Neuronal stem cell (in vitro differentiated cells): ENCODE measurements at regions not wholly inside any gene's neighbourhood (a gene's known extent, or its start where the extent isn't known, plus 50 kb on each side); places are given as distances from the start of the nearest gene placed in this dataset.

Experiments
- DNase-seq: peaks from one replicate; pipeline ENCODE4 v3.0.0-alpha.2; 2013; ENCODE audit warnings: low spot score
- H2AFZ ChIP-seq: one replicate; pipeline ENCODE4 v1.6.1; 2013; ENCODE audit warnings: mild to moderate bottlenecking, low read length, inconsistent platforms
- H2AK5ac ChIP-seq: 2 replicates; pipeline ENCODE4 v1.6.1; 2013; ENCODE audit warnings: low read depth, mild to moderate bottlenecking, inconsistent platforms, low read length, moderate library complexity, mixed read lengths
- H2BK120ac ChIP-seq: 2 replicates; pipeline ENCODE4 v1.6.1; 2013; ENCODE audit warnings: low read depth, mild to moderate bottlenecking, inconsistent platforms, low read length, moderate library complexity, mixed read lengths
- H2BK12ac ChIP-seq: one replicate; pipeline ENCODE4 v1.6.1; 2013; ENCODE audit warnings: low read length, inconsistent platforms
- H2BK15ac ChIP-seq: 2 replicates; pipeline ENCODE4 v1.6.1; 2013; ENCODE audit warnings: mild to moderate bottlenecking, low read length, inconsistent platforms, mixed read lengths
- H2BK5ac ChIP-seq: one replicate; pipeline ENCODE4 v1.6.1; 2013; ENCODE audit warnings: inconsistent platforms, mild to moderate bottlenecking, low read length, moderate library complexity
- H3K14ac ChIP-seq: one replicate; pipeline ENCODE4 v1.6.1; 2013; ENCODE audit warnings: low read length, inconsistent platforms
- H3K18ac ChIP-seq: 2 replicates; pipeline ENCODE4 v1.6.1; 2013; ENCODE audit warnings: low read length, inconsistent platforms
- H3K23ac ChIP-seq: 2 replicates; pipeline ENCODE4 v1.6.1; 2013; ENCODE audit warnings: low read depth, mild to moderate bottlenecking, mixed read lengths, low read length, inconsistent platforms; ENCODE audit not compliant: poor library complexity
- H3K27ac ChIP-seq: replicated peaks from 3 replicates; pipeline ENCODE4 v1.5.1; 2013; ENCODE audit warnings: low read length, inconsistent platforms
- H3K27me3 ChIP-seq, 3 experiments: 2 replicates each; pipeline ENCODE4 v1.6.1; 2013; ENCODE audit warnings: low read length in 3 of 3, mild to moderate bottlenecking in 2 of 3, inconsistent platforms in 1 of 3, low read depth in 1 of 3, mixed read lengths in 1 of 3, moderate library complexity in 1 of 3; ENCODE audit not compliant: control insufficient read depth in 3 of 3, insufficient read depth in 3 of 3
- H3K36me3 ChIP-seq, 2 donors: replicated peaks in 1 of 2; 2 replicates each; pipeline ENCODE4 v1.6.1; 2013; ENCODE audit warnings: low read length in 2 of 2; ENCODE audit not compliant: control insufficient read depth in 2 of 2, insufficient read depth in 2 of 2
- H3K4ac ChIP-seq: 2 replicates; pipeline ENCODE4 v1.6.1; 2013; ENCODE audit warnings: inconsistent platforms, mild to moderate bottlenecking, low read length, moderate library complexity
- H3K4me1 ChIP-seq, 2 donors: 1 replicate in 1 of 2; 2 replicates in 1 of 2; pipeline ENCODE4 v1.6.1; 2013; ENCODE audit warnings: low read length in 2 of 2, low read depth in 1 of 2; ENCODE audit not compliant: control insufficient read depth in 2 of 2, insufficient read depth in 1 of 2
- H3K4me2 ChIP-seq: one replicate; pipeline ENCODE4 v1.6.1; 2013; ENCODE audit warnings: mild to moderate bottlenecking, low read length, inconsistent platforms; ENCODE audit not compliant: insufficient read depth, poor library complexity, severe bottlenecking
- H3K4me3 ChIP-seq, 2 donors: 2 replicates each; pipeline ENCODE4 v1.5.1; 2013; ENCODE audit warnings: low read length in 2 of 2, mild to moderate bottlenecking in 2 of 2, inconsistent platforms in 1 of 2, moderate library complexity in 1 of 2
- H3K79me1 ChIP-seq: one replicate; pipeline ENCODE4 v1.6.1; 2013; ENCODE audit warnings: low read depth, mild to moderate bottlenecking, inconsistent platforms, low read length, moderate library complexity
- H3K9ac ChIP-seq: one replicate; pipeline ENCODE4 v1.6.1; 2013; ENCODE audit warnings: mild to moderate bottlenecking, low read depth, low read length, inconsistent platforms; ENCODE audit not compliant: poor library complexity
- H3K9me3 ChIP-seq, 2 donors: replicated peaks in 1 of 2; 2 replicates each; pipeline versions ENCODE3 to v1.6.1; 2013; ENCODE audit warnings: low read length in 2 of 2, mild to moderate bottlenecking in 2 of 2, inconsistent platforms in 1 of 2, low read depth in 1 of 2, mixed read lengths in 1 of 2, moderate library complexity in 1 of 2; ENCODE audit not compliant: control insufficient read depth in 2 of 2, insufficient read depth in 1 of 2
- H4K8ac ChIP-seq: one replicate; pipeline ENCODE4 v1.6.1; 2013; ENCODE audit warnings: low read depth, mild to moderate bottlenecking, inconsistent platforms, low read length, moderate library complexity
- H4K91ac ChIP-seq: one replicate; pipeline ENCODE4 v1.6.1; 2013; ENCODE audit warnings: low read length, low read depth, mild to moderate bottlenecking, inconsistent platforms; ENCODE audit not compliant: poor library complexity
- WGBS, 2 donors: extraction: QIAGEN DNeasy Blood & Tissue Kit; methylation state at CpG; one replicate each; pipeline ENCODE4 v1.1.7; 2013; ENCODE audit warnings: missing lambda C conversion rate in 2 of 2, mixed read lengths in 1 of 2; ENCODE audit not compliant: insufficient read length in 2 of 2, insufficient replicate concordance in 1 of 2; ENCODE audit errors: extremely low coverage in 2 of 2; 5-methylcytosine and 5-hydroxymethylcytosine counted together

GRCh38 chr2:167493862-167494261 is 605.6 kb downstream of the XIRP2 start:
- no peak overlapping the region for H3K4me3 ChIP-seq
- no peak overlapping the region for H2BK12ac ChIP-seq
- H3K14ac ChIP-seq, result no peak overlapping the region
- H2BK15ac ChIP-seq, result no peak overlapping the region
- no peak overlapping the region for H2BK120ac ChIP-seq
- H2AK5ac ChIP-seq, result no peak overlapping the region
- H3K27me3 ChIP-seq, result no peaks in the 10 kb centered on the region
- H3K27ac ChIP-seq, result no peak overlapping the region
- no peak overlapping the region for H3K9ac ChIP-seq
- no peak overlapping the region for H4K91ac ChIP-seq
- H3K18ac ChIP-seq, result no peak overlapping the region
- no peaks in the 10 kb centered on the region for H3K9me3 ChIP-seq
- no peak overlapping the region for H3K23ac ChIP-seq
- H2BK5ac ChIP-seq, result no peak overlapping the region
- no peak overlapping the region for H4K8ac ChIP-seq
- no peaks in the 10 kb centered on the region for H3K79me1 ChIP-seq
- no peak overlapping the region for H3K4me2 ChIP-seq
- H3K36me3 ChIP-seq, result no peaks in the 10 kb centered on the region
- H2AFZ ChIP-seq, result no peak overlapping the region
- peaks cover 0 to 2% of the 10 kb centered on the region in 2 donors for H3K4me1 ChIP-seq
- no peak overlapping the region for H3K4ac ChIP-seq
- no peak for DNase-seq

GRCh38 chr2:167492486-167492885 is 604.2 kb downstream of the XIRP2 start:
- no peak for DNase-seq
- Histone ChIP-seq H3K27me3 (no peaks in the 10 kb centered on the region), H3K18ac (no peak overlapping the region), H4K8ac (no peak overlapping the region), H4K91ac (no peak overlapping the region), H2BK15ac (no peak overlapping the region), H3K27ac (no peak overlapping the region), H3K4ac (no peak overlapping the region), H3K14ac (no peak overlapping the region), H3K9ac (no peak overlapping the region), H3K36me3 (no peaks in the 10 kb centered on the region), H3K23ac (no peak overlapping the region), H3K79me1 (no peaks in the 10 kb centered on the region), H3K9me3 (no peaks in the 10 kb centered on the region), H2AFZ (no peak overlapping the region), H3K4me3 (no peak overlapping the region), H2BK12ac (no peak overlapping the region), H3K4me1 (peaks cover 0 to 2% of the 10 kb centered on the region in 2 donors), H2BK5ac (no peak overlapping the region), H3K4me2 (no peak overlapping the region), H2AK5ac (no peak overlapping the region), H2BK120ac (no peak overlapping the region)

- Histone ChIP-seq H2BK120ac (no peak overlapping the region), H4K91ac (no peak overlapping the region), H4K8ac (no peak overlapping the region), H2AK5ac (no peak overlapping the region), H3K18ac (no peak overlapping the region), H3K36me3 (no peaks in the 10 kb centered on the region), H3K4ac (no peak overlapping the region), H3K14ac (no peak overlapping the region), H3K27ac (no peak overlapping the region), H3K4me3 (no peak overlapping the region), H3K4me2 (no peak overlapping the region), H2AFZ (no peak overlapping the region), H2BK12ac (no peak overlapping the region), H3K23ac (no peak overlapping the region), H3K79me1 (no peaks in the 10 kb centered on the region), H3K9me3 (no peaks in the 10 kb centered on the region), H3K9ac (no peak overlapping the region), H2BK5ac (no peak overlapping the region), H2BK15ac (no peak overlapping the region), H3K4me1 (peaks cover 0 to 2% of the 10 kb centered on the region in 2 donors), H3K27me3 (no peaks in the 10 kb centered on the region)
- no CpG with 5 or more reads among the region's 3 CpGs for WGBS, 2 donors
- no peak for DNase-seq
Measured at GRCh38 chr2:167491788-167492187, 603.5 kb downstream of the XIRP2 start.

GRCh38 chr2:167490455-167490854 is 602.2 kb downstream of the XIRP2 start:
- no peak overlapping the region for H2BK15ac ChIP-seq
- DNase-seq, result no peak
- no peaks in the 10 kb centered on the region for H3K36me3 ChIP-seq
- no peak overlapping the region for H2BK5ac ChIP-seq
- no peak overlapping the region for H3K4me3 ChIP-seq
- no peak overlapping the region for H2BK120ac ChIP-seq
- H3K9me3 ChIP-seq, result no peaks in the 10 kb centered on the region
- no peak overlapping the region for H4K8ac ChIP-seq
- no peak overlapping the region for H2AK5ac ChIP-seq
- no peak overlapping the region for H2AFZ ChIP-seq
- H3K4ac ChIP-seq, result no peak overlapping the region
- H3K18ac ChIP-seq, result no peak overlapping the region
- H3K23ac ChIP-seq, result no peak overlapping the region
- H3K14ac ChIP-seq, result no peak overlapping the region
- no peak overlapping the region for H3K27ac ChIP-seq
- no peak overlapping the region for H4K91ac ChIP-seq
- no peaks in the 10 kb centered on the region for H3K27me3 ChIP-seq
- no peak overlapping the region for H3K4me2 ChIP-seq
- H3K4me1 ChIP-seq, result peaks cover 0 to 2% of the 10 kb centered on the region in 2 donors
- H3K79me1 ChIP-seq, result no peaks in the 10 kb centered on the region
- no peak overlapping the region for H2BK12ac ChIP-seq
- H3K9ac ChIP-seq, result no peak overlapping the region
